OCI-LY1 (cell line): ENCODE measurements at regions not wholly inside any gene's neighbourhood (a gene's known extent, or its start where the extent isn't known, plus 50 kb on each side); places are given as distances from the start of the nearest gene placed in this dataset.

Source experiments
- H2AFZ ChIP-seq: fragments of 200-600 bp; sonication (generic), shearing (Covaris generic); 2 replicates; pipeline ENCODE4 v1.6.0; 2014; ENCODE audit warnings: antibody characterized with exemption, mild to moderate bottlenecking, low read length
- H3F3A ChIP-seq: fragments of 200-600 bp; sonication (generic), shearing (Covaris generic); 2 replicates; pipeline ENCODE4 v1.6.0; 2014; ENCODE audit warnings: mild to moderate bottlenecking, antibody characterized with exemption, low read length, moderate library complexity; ENCODE audit not compliant: insufficient read depth
- H3K27ac ChIP-seq: fragments of 200-600 bp; sonication (generic); 2 replicates; pipeline ENCODE4 v1.5.1; 2014; ENCODE audit warnings: low read length, mixed run types, mild to moderate bottlenecking, low read depth; ENCODE audit not compliant: poor library complexity, severe bottlenecking
- H3K27me3 ChIP-seq: fragments of 200-600 bp; sonication (generic); 2 replicates; pipeline ENCODE4 v1.6.0; 2014; ENCODE audit warnings: antibody characterized with exemption, mild to moderate bottlenecking, low read length, moderate library complexity; ENCODE audit not compliant: insufficient read depth
- H3K36me3 ChIP-seq: fragments of 200-600 bp; sonication (generic); 2 replicates; pipeline ENCODE4 v1.6.1; 2014; ENCODE audit warnings: mild to moderate bottlenecking, antibody characterized with exemption, low read length, moderate library complexity, mixed read lengths; ENCODE audit not compliant: insufficient read depth
- H3K4me1 ChIP-seq: fragments of 200-600 bp; sonication (generic); 2 replicates; pipeline ENCODE4 v1.5.1; 2014; ENCODE audit warnings: mild to moderate bottlenecking, low read length, moderate library complexity; ENCODE audit not compliant: insufficient read depth, severe bottlenecking
- H3K4me2 ChIP-seq: fragments of 200-600 bp; sonication (generic), shearing (Covaris generic); 2 replicates; pipeline ENCODE4 v1.6.1; 2014; ENCODE audit warnings: low read length
- H3K4me3 ChIP-seq: fragments of 200-600 bp; sonication (generic); 2 replicates; pipeline ENCODE4 v1.5.1; 2014; ENCODE audit warnings: low read length, low read depth, mild to moderate bottlenecking, mixed read lengths; ENCODE audit not compliant: poor library complexity, severe bottlenecking
- H3K79me2 ChIP-seq: fragments of 200-600 bp; shearing (Covaris generic); 2 replicates; pipeline ENCODE4 v1.6.1; 2016; ENCODE audit warnings: mixed run types, low read length, mixed read lengths; ENCODE audit not compliant: insufficient read depth
- H3K9ac ChIP-seq: fragments of 200-600 bp; sonication (generic), shearing (Covaris generic); 2 replicates; pipeline ENCODE4 v1.6.1; 2014; ENCODE audit warnings: mild to moderate bottlenecking, low read length, mixed read lengths
- H3K9me2 ChIP-seq: fragments of 200-600 bp; sonication (generic), shearing (Covaris generic); 2 replicates; pipeline ENCODE4 v1.6.1; 2014; ENCODE audit warnings: low read depth, mild to moderate bottlenecking, low read length, mixed read lengths
- H3K9me3 ChIP-seq: fragments of 200-600 bp; shearing (Covaris generic); 2 replicates; pipeline ENCODE4 v1.6.1; 2014; ENCODE audit warnings: low read length, mixed read lengths
- H4K20me1 ChIP-seq: fragments of 200-600 bp; sonication (generic), shearing (Covaris generic); 2 replicates; pipeline ENCODE4 v1.6.0; 2016; ENCODE audit warnings: mild to moderate bottlenecking, low read length; ENCODE audit not compliant: insufficient read depth
- CTCF ChIP-seq: fragments of 200-600 bp; sonication (generic), shearing (Covaris generic); IDR thresholded peaks from 2 replicates; pipeline ENCODE4 v1.5.1; 2017; ENCODE audit warnings: mild to moderate bottlenecking, antibody characterized with exemption, low read length, moderate library complexity, mixed read lengths
- EZH2 ChIP-seq: fragments of 200-600 bp; sonication (generic), shearing (Covaris generic); IDR thresholded peaks from 2 replicates; pipeline ENCODE4 v1.8.0; 2017; ENCODE audit warnings: borderline replicate concordance, mixed run types, mild to moderate bottlenecking, antibody characterized with exemption, low read length, moderate library complexity, mixed read lengths

GRCh38 chr2:7788736-7789135, 871.5 kb downstream of the RNF144A start:
- no peak overlapping the region for H3K4me3 ChIP-seq
- no peaks in the 10 kb centered on the region for H3K9me2 ChIP-seq
- H3K36me3 ChIP-seq = no peaks in the 10 kb centered on the region
- H4K20me1 ChIP-seq = no peaks in the 10 kb centered on the region
- H2AFZ ChIP-seq = no peak overlapping the region
- H3K79me2 ChIP-seq = no peaks in the 10 kb centered on the region
- H3K9ac ChIP-seq = no peak overlapping the region
- no peaks in the 10 kb centered on the region for H3F3A ChIP-seq
- no peaks in the 10 kb centered on the region for H3K4me1 ChIP-seq
- TF ChIP-seq CTCF = no peak
- no peak for TF ChIP-seq EZH2
- no peaks in the 10 kb centered on the region for H3K27me3 ChIP-seq
- no peak overlapping the region for H3K27ac ChIP-seq
- H3K9me3 ChIP-seq = no peaks in the 10 kb centered on the region
- no peak overlapping the region for H3K4me2 ChIP-seq

DNA sequence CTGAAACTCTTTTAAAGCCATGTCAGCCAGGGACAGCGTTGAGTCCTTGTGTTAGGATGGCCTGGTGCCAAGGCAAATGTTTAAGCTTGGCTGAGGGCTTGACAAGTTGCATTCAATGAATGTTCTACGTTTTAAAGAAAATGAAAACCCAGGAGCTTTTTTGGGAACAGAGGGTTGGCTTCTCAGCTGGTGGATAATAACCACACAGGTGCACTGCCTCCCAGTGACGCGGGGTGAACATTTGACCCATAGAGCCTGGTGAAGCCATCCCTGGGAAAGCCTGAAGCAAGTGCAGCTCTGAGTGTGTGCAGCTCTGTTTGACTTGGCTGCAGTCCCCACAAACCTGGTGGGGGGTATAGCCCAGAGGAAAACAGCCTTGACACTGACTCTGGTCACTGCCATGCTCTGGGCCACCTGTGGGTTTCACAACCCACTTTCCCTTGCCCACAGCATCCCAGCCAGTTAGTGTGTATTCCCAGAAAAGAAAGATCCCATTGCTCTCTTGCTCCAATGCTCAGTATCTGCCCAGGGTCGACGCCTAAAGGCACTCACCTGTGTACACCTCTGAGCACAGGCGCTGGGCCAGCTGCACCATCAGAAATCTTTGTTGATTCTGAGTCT, 874.9 kb downstream of the RNF144A start:
- no peak overlapping the region for H3K4me2 ChIP-seq
- H3K27ac ChIP-seq = no peak overlapping the region
- H3F3A ChIP-seq = no peaks in the 10 kb centered on the region
- H3K4me3 ChIP-seq = no peak overlapping the region
- no peak overlapping the region for H3K9ac ChIP-seq
- no peaks in the 10 kb centered on the region for H4K20me1 ChIP-seq
- H3K79me2 ChIP-seq = no peaks in the 10 kb centered on the region
- H2AFZ ChIP-seq = no peak overlapping the region
- H3K4me1 ChIP-seq = peaks cover 9% of the 10 kb centered on the region
- H3K27me3 ChIP-seq = no peaks in the 10 kb centered on the region
- no peaks in the 10 kb centered on the region for H3K9me2 ChIP-seq
- H3K9me3 ChIP-seq = no peaks in the 10 kb centered on the region
- H3K36me3 ChIP-seq = no peaks in the 10 kb centered on the region
- TF ChIP-seq CTCF (no peak), EZH2 (no peak)

- H3F3A ChIP-seq = no peaks in the 10 kb centered on the region
- H2AFZ ChIP-seq = no peak overlapping the region
- no peaks in the 10 kb centered on the region for H4K20me1 ChIP-seq
- 0 out of 2 replicates have a peak, but pooled peaks cover under 1% of the 10 kb centered on the region for H3K9me3 ChIP-seq
- no peak overlapping the region for H3K4me3 ChIP-seq
- H3K27ac ChIP-seq = no peak overlapping the region
- H3K27me3 ChIP-seq = no peaks in the 10 kb centered on the region
- no peak for TF ChIP-seq CTCF
- TF ChIP-seq EZH2 = no peak
- no peaks in the 10 kb centered on the region for H3K9me2 ChIP-seq
- no peak overlapping the region for H3K9ac ChIP-seq
- no peak overlapping the region; the same call in 1 of the 2 replicates for H3K4me2 ChIP-seq
- H3K36me3 ChIP-seq = no peaks in the 10 kb centered on the region
- H3K79me2 ChIP-seq = no peaks in the 10 kb centered on the region
- H3K4me1 ChIP-seq = peaks cover 9% of the 10 kb centered on the region
These were observed 878.8 kb downstream of the RNF144A start for GRCh38 chr2:7795778-7796563.
